IPS DF 6.9 (cell line): ENCODE measurements at regions not wholly inside any gene's neighbourhood (a gene's known extent, or its start where the extent isn't known, plus 50 kb on each side); places are given as distances from the start of the nearest gene placed in this dataset.

Experiments used
- DNase-seq: peaks from one replicate; pipeline ENCODE4 v3.0.0-alpha.2; 2013; ENCODE audit warnings: low read depth, low spot score
- H3K27ac ChIP-seq: one replicate; pipeline ENCODE4 v1.5.1; 2013; ENCODE audit warnings: low read length, control low read depth
- H3K27me3 ChIP-seq: 2 replicates; pipeline ENCODE4 v1.6.1; 2013; ENCODE audit warnings: mild to moderate bottlenecking, low read length; ENCODE audit not compliant: control insufficient read depth, insufficient read depth
- H3K36me3 ChIP-seq: 2 replicates; pipeline ENCODE4 v1.6.1; 2013; ENCODE audit warnings: low read length; ENCODE audit not compliant: control insufficient read depth, insufficient read depth
- H3K4me1 ChIP-seq: 2 replicates; pipeline ENCODE4 v1.6.1; 2013; ENCODE audit warnings: low read length; ENCODE audit not compliant: control insufficient read depth, insufficient read depth
- H3K4me3 ChIP-seq: 2 replicates; pipeline ENCODE4 v1.5.1; 2013; ENCODE audit warnings: mild to moderate bottlenecking, low read length
- H3K9me3 ChIP-seq: 2 replicates; pipeline ENCODE4 v1.6.1; 2013; ENCODE audit warnings: low read length, inconsistent platforms; ENCODE audit not compliant: control insufficient read depth, insufficient read depth
- WGBS: extraction: QIAGEN DNeasy Blood & Tissue Kit; methylation state at CpG from one replicate; pipeline ENCODE4 v1.1.7; 2013; ENCODE audit warnings: mixed read lengths, missing lambda C conversion rate; ENCODE audit not compliant: insufficient read length, insufficient coverage; 5-methylcytosine and 5-hydroxymethylcytosine counted together

DNA sequence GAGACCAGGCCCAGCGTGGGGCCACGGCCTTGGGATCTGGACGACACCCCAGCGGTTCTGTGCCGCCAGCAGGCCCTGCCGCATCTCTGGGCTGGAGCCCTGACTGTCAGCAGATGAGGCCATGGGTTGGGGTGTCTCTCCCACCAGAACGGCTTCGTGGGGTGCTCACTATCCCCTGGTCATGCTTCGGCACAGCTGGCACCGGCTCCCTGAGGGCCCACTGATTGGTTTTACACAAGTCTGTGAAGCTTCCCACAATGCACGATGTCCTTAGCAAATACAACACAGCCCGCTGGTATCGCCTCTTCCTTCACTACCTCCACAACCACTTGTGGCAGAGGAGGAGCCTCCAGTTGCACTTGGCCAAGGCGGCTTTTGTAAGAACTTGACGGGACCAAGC is 94.3 kb downstream of the THBS2 start:
- Histone ChIP-seq H3K9me3 (no peaks in the 10 kb centered on the region), H3K4me3 (no peak overlapping the region), H3K4me1 (no peaks in the 10 kb centered on the region), H3K27ac (no peak overlapping the region), H3K36me3 (no peaks in the 10 kb centered on the region), H3K27me3 (no peaks in the 10 kb centered on the region)
- WGBS = no CpG with 5 or more reads among the region's 15 CpGs
- DNase-seq = no peak

GRCh38 chr6:169158691-169159090 is 95.0 kb downstream of the THBS2 start:
- Histone ChIP-seq H3K4me1 (no peaks in the 10 kb centered on the region), H3K4me3 (no peak overlapping the region), H3K9me3 (no peaks in the 10 kb centered on the region), H3K27ac (no peak overlapping the region), H3K36me3 (no peaks in the 10 kb centered on the region), H3K27me3 (no peaks in the 10 kb centered on the region)
- no CpG with 5 or more reads among the region's 10 CpGs for WGBS
- no peak for DNase-seq

- H3K27me3 ChIP-seq = no peaks in the 10 kb centered on the region
Measured at GRCh38 chr6:169158174-169158573, 95.5 kb downstream of the THBS2 start.

DNA sequence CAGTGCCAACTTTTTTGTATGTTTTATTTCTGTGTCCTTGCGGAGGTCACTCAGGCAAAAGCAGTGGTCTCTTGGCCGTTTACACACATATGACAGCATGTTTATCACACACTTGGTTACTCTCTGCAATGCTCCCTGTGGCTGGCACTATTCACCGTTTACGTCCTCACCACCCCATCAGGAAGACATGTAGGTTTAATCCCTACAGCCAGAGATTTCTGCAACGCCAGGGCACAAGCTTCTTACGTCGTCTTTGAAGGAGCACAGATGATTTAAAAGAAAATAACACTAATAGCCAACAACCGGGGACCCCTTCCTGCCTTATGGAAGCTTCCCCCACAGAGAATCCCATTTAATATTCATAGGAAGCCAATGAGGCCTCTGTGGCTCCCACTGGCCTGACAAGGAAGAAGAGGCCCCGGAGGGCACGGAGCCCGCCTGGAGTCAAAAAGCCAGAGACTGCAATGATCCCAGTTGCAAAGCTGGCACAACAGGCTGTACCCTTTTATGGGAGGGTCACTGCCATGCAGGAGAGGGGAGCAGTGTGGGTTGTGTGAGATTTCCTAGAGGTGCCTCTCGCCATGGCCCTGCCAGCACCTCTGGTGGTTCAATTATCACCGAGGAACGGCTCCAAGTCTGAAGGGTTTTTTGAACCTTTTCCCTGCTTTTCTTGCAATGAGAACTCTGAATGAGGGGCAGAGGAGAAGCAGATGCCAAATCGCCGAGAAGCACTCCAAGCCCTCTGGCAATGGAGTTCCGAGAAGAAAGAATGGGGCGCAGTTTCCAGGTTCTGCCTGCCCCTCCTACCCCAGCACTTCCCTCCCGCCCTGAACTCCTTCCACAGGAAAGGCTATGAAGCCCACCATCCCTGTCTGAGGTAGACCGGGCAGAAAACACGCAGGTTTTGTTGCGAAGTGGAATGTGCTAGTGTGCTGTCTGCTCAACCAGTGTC is 96.2 kb downstream of the THBS2 start:
- H3K36me3 ChIP-seq = no peaks in the 10 kb centered on the region
- no peaks in the 10 kb centered on the region for H3K9me3 ChIP-seq
- H3K4me1 ChIP-seq = no peaks in the 10 kb centered on the region
- no peak overlapping the region for H3K27ac ChIP-seq
- WGBS = no CpG with 5 or more reads among the region's 22 CpGs
- DNase-seq = no peak
- H3K27me3 ChIP-seq = no peaks in the 10 kb centered on the region
- H3K4me3 ChIP-seq = no peak overlapping the region

More at GRCh38 chr6:169158174-169158573, 95.5 kb downstream of the THBS2 start:
- H3K27ac ChIP-seq = no peak overlapping the region
- H3K4me3 ChIP-seq = no peak overlapping the region
- H3K4me1 ChIP-seq = no peaks in the 10 kb centered on the region
- WGBS = no CpG with 5 or more reads among the region's 10 CpGs
- DNase-seq = no peak
- no peaks in the 10 kb centered on the region for H3K9me3 ChIP-seq
- no peaks in the 10 kb centered on the region for H3K36me3 ChIP-seq

- H3K4me1 ChIP-seq = no peaks in the 10 kb centered on the region
- H3K4me3 ChIP-seq = no peak overlapping the region
- no peak overlapping the region for H3K27ac ChIP-seq
- H3K9me3 ChIP-seq = no peaks in the 10 kb centered on the region
- H3K36me3 ChIP-seq = no peaks in the 10 kb centered on the region
- no peak for DNase-seq
- H3K27me3 ChIP-seq = no peaks in the 10 kb centered on the region
- WGBS = no CpG with 5 or more reads among the region's 2 CpGs
Measured at GRCh38 chr6:169156793-169157147, 96.9 kb downstream of the THBS2 start.

DNA sequence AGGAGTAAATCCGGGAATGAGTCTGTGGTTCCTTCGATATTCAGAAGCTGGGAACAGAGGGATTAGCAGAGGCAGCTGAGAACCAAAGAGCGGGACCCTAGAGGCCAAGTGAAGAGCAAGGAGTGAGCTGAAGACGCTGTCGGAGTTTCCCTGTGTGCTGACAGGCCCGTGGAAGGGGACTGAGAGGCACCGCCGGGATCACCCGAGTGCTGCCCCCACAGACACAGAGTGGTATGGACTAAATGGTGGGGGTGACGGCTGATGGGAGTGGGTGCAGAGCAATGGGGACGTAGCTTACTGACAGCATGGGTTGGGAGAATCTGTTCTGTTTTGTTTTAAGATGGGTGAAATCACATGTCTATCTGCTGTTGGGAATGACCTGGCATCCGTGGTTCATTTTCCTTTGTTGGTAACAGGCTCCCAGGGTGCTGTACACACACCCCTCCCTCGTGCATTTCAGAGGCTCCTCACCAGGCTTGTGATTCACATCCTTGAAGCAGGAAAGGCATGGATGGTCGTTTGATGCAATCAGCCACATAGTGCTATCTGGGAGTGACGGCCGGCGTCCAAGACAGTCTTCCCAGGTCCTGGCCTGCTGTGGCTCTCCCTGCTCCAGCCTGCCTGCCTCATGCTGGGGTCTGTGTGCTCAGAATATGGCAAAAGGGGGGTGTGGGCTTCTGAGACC is 97.4 kb downstream of the THBS2 start:
- no peak overlapping the region for H3K27ac ChIP-seq
- no peaks in the 10 kb centered on the region for H3K27me3 ChIP-seq
- DNase-seq = no peak
- H3K36me3 ChIP-seq = no peaks in the 10 kb centered on the region
- no CpG with 5 or more reads among the region's 17 CpGs for WGBS
- no peaks in the 10 kb centered on the region for H3K9me3 ChIP-seq
- H3K4me3 ChIP-seq = no peak overlapping the region
- H3K4me1 ChIP-seq = no peaks in the 10 kb centered on the region

GRCh38 chr6:169155481-169155880 is 98.2 kb downstream of the THBS2 start:
- WGBS = no CpG with 5 or more reads among the region's 7 CpGs
- H3K27me3 ChIP-seq = no peaks in the 10 kb centered on the region
- no peaks in the 10 kb centered on the region for H3K36me3 ChIP-seq
- no peak overlapping the region for H3K4me3 ChIP-seq
- no peak for DNase-seq
- H3K4me1 ChIP-seq = no peaks in the 10 kb centered on the region
- H3K27ac ChIP-seq = no peak overlapping the region
- no peaks in the 10 kb centered on the region for H3K9me3 ChIP-seq

GRCh38 chr6:169153401-169153800 is 100.2 kb downstream of the THBS2 start:
- no CpG with 5 or more reads among the region's 4 CpGs for WGBS
- Histone ChIP-seq H3K36me3 (no peaks in the 10 kb centered on the region), H3K27ac (no peak overlapping the region), H3K4me1 (no peaks in the 10 kb centered on the region), H3K4me3 (no peak overlapping the region), H3K27me3 (no peaks in the 10 kb centered on the region), H3K9me3 (no peaks in the 10 kb centered on the region)
- no peak for DNase-seq

- WGBS = no CpG with 5 or more reads among the region's 2 CpGs
- Histone ChIP-seq H3K4me3 (no peak overlapping the region), H3K36me3 (no peaks in the 10 kb centered on the region), H3K9me3 (no peaks in the 10 kb centered on the region), H3K27me3 (no peaks in the 10 kb centered on the region), H3K4me1 (no peaks in the 10 kb centered on the region), H3K27ac (no peak overlapping the region)
- no peak for DNase-seq
Measured at GRCh38 chr6:169146521-169146920, 107.1 kb downstream of the THBS2 start.

DNA sequence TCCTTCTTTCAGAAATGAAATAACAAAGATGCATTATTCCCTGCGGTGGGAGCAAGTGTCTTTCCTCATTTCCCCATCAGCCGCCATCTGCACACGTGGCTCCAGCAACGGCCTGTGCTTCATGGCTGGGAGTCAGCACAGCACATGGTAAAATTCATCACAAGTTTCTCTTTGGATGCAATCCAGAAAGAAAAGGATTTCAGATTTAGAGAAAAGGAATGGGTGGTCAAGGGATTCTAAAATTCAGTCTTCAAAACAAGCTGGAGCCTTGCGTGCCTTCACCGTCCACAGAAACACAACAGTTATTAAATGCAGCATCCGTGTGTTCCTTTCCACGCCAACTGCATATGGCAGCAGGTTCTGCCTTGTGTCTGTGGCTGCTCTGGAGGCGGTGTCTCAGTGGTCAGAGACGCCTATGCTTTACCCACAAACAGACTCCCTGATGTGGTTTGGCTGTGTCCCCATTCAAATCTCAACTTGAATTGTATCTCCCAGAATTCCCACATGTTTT is 107.6 kb downstream of the THBS2 start:
- no peak for DNase-seq
- Histone ChIP-seq H3K27me3 (no peaks in the 10 kb centered on the region), H3K9me3 (no peaks in the 10 kb centered on the region), H3K4me3 (no peak overlapping the region), H3K27ac (no peak overlapping the region), H3K4me1 (no peaks in the 10 kb centered on the region), H3K36me3 (no peaks in the 10 kb centered on the region)
- WGBS = no CpG with 5 or more reads among the region's 10 CpGs
